ENCODE measurements at regions not wholly inside any gene's neighbourhood (a gene's known extent, or its start where the extent isn't known, plus 50 kb on each side); places are given as distances from the start of the nearest gene placed in this dataset.

DNA sequence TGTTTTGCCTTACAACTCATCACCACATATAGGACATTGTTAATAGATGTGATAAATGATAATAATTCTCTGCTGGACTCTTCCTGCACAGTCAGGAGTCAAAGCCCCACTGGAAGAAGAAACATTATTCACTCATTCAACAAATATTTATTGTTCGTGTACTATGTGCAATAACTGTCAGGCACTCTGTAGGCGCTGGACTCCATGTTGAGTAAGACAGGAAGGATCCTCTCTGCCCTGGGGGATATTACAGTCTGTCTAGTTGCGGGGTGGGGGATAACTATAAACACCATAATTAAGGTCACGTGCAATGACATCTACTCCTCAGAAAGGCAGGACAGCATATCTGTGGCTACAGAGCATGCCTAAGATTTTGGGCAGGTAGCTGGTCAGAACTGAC, 281.1 kb downstream of the FAT3 start:
- Histone ChIP-seq H3K27ac (no peak overlapping the region), H3K9me3 (no peaks in the 10 kb centered on the region), H3K36me3 (no peaks in the 10 kb centered on the region), H3K4me1 (no peaks in the 10 kb centered on the region), H3K4me3 (no peak overlapping the region), H3K27me3 (no peaks in the 10 kb centered on the region)
- intact Hi-C loops (cut with DNase I) = no loop called here
- TF ChIP-seq CTCF (IDR thresholded peaks at IDR 0.05) = no peak
- no peak for DNase-seq (ENCODE audit: low spot score in 2 of 2)

DNA sequence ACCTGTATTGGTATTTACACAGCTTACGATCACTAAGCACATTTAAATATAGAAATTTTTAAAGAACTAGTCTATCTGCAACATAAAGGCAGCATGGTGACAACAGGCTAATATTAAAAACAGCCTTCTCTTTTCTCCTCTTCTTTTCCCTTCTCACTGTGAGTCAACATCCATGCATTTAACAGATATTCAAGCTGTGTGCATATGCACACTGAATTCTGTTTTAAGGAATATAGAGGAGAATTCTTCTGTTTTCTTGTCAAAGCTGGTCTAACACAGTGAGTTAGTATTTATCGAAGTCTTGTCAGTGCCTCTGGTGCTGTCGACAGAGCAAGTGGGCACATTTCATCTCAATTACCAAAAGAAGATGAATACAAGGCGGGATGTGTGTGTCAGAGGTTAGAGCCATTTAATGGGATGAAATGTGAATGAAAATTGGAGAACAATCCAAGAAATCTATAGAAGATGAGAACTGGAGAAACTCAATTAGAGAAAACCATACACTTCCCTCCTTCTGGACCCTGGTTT, 282.3 kb downstream of the FAT3 start:
- no peaks in the 10 kb centered on the region for H3K4me1 ChIP-seq
- DNase-seq (ENCODE audit: low spot score in 2 of 2) = no peak
- no peak overlapping the region for H3K27ac ChIP-seq
- TF ChIP-seq CTCF (IDR thresholded peaks at IDR 0.05) = no peak
- no peak overlapping the region for H3K4me3 ChIP-seq
- no peaks in the 10 kb centered on the region for H3K9me3 ChIP-seq
- intact Hi-C loops (cut with DNase I) = no loop called here
- H3K27me3 ChIP-seq = no peaks in the 10 kb centered on the region
- H3K36me3 ChIP-seq = no peaks in the 10 kb centered on the region

DNA sequence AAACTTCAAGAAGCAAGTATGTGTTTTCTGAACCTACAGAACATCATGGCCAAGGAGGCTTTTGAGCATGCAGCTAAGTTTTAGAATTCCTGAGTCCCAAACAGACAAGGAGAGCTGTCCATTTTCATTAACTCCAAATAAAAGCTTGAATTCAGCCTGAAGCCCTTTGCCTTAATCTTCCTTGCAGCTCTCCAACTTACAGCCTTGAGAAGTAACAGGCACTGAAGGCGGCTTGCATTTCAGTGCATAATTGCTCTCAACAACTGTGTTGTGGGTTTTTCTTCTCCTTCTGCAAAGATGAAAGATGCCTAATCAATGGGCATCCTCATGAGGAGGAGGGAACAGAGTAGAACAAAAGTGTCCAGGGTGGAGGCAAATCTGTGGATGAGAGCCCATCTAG, 286.0 kb downstream of the FAT3 start:
- H3K9me3 ChIP-seq = no peaks in the 10 kb centered on the region
- TF ChIP-seq CTCF (IDR thresholded peaks at IDR 0.05) = no peak
- H3K27me3 ChIP-seq = no peaks in the 10 kb centered on the region
- intact Hi-C loops (cut with DNase I) = no loop called here
- no peaks in the 10 kb centered on the region for H3K4me1 ChIP-seq
- H3K4me3 ChIP-seq = no peak overlapping the region
- no peaks in the 10 kb centered on the region for H3K36me3 ChIP-seq
- no peak for DNase-seq (ENCODE audit: low spot score in 2 of 2)
- H3K27ac ChIP-seq = no peak overlapping the region

- Histone ChIP-seq H3K4me1 (no peaks in the 10 kb centered on the region), H3K9me3 (peaks cover 0 to under 1% of the 10 kb centered on the region in 2 donors), H3K27ac (no peak overlapping the region), H3K36me3 (no peaks in the 10 kb centered on the region), H3K4me3 (no peak overlapping the region), H3K27me3 (no peaks in the 10 kb centered on the region)
- intact Hi-C loops (cut with DNase I) = no loop called here
- DNase-seq (ENCODE audit: low spot score in 2 of 2) = no peak
- TF ChIP-seq CTCF (IDR thresholded peaks at IDR 0.05) = no peak
These were observed 287.0 kb downstream of the FAT3 start for GRCh38 chr11:92511522-92512203.

DNA sequence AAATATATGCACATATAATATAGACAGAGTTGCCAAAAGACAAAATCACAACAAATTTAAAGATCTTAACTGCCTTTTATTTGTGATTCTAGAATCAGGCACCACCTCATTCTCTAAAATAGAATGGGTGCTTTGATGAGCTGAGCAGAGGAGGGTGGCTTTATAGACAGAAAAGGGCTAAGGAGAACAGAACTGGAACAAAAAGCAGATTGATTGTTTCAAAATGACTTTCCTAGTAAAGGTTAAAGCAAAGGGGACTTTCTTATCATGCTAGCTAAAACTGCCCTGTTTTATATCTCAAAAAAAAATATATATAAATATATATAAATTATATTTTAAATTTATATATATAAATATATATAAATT, 287.6 kb downstream of the FAT3 start:
- no peak overlapping the region for H3K27ac ChIP-seq
- no peaks in the 10 kb centered on the region for H3K27me3 ChIP-seq
- no peak for DNase-seq (ENCODE audit: low spot score in 2 of 2)
- H3K36me3 ChIP-seq = no peaks in the 10 kb centered on the region
- no peak overlapping the region for H3K4me3 ChIP-seq
- TF ChIP-seq CTCF (IDR thresholded peaks at IDR 0.05) = no peak
- intact Hi-C loops (cut with DNase I) = no loop called here
- H3K4me1 ChIP-seq = no peaks in the 10 kb centered on the region
- peaks cover 0 to 4% of the 10 kb centered on the region in 2 donors for H3K9me3 ChIP-seq

GRCh38 chr11:92523611-92524010, 299.0 kb downstream of the FAT3 start:
- Histone ChIP-seq H3K4me3 (no peak overlapping the region), H3K27me3 (no peaks in the 10 kb centered on the region), H3K9me3 (no peaks in the 10 kb centered on the region), H3K27ac (no peak overlapping the region), H3K4me1 (no peaks in the 10 kb centered on the region), H3K36me3 (no peaks in the 10 kb centered on the region)
- intact Hi-C loops (cut with DNase I) = no loop called here
- TF ChIP-seq CTCF (IDR thresholded peaks at IDR 0.05) = no peak
- no peak for DNase-seq (ENCODE audit: low spot score in 2 of 2)

Measured in ascending aorta (tissue), 2 donors.